NCI-H1694 (cell line): ENCODE measurements at regions not wholly inside any gene's neighbourhood (a gene's known extent, or its start where the extent isn't known, plus 50 kb on each side); places are given as distances from the start of the nearest gene placed in this dataset.
"Not testable (repeated sequence)": the region's sequence is repeated elsewhere in the genome, so short reads cannot be mapped to it uniquely, and the experiment has no call there.

Experiments
- DNase-seq: peaks from one replicate; lab custom pipeline; 2025; lab: John Stamatoyannopoulos, UW

DNA sequence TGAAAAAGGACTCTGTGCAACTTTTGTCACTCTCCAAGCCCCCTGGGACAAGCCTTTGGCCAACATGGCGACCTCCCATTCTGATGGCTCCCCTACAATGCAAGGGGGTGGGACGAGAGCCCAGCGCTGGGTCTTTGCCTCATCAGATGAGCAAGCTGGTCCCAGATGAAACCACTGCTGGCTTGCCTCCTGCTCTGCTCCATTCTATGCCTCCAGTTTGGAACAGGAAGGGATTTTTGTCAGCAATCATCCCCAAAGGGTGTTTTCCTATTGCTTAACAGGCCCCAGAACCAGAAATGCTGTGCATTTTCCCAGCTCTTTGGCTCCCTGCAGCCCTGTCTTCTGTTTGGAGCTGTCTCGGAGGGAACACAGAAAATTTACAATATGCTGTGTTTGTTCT lies 412.7 kb downstream of the MAFB start:
- no peak for DNase-seq

DNA sequence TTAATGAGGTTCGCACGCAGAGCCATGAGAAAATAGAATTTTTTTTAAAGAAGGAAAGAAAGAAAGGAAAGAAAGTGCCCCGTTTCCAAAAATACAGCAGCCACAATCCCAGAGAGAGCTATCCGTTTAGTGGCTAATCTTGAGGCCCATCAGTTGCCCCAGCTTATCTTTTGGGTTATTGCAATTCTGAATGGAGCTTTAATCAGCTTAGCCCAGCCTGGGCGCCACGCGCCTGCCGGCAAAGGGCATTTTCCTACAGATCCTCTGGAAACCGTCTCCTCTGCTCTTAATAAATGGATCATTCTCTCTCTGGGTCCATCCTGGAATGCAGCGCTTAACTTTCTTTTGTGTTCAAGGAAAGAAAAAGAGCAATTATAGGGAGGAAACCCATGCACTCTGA lies 413.3 kb downstream of the MAFB start:
- DNase-seq, result no peak

DNA sequence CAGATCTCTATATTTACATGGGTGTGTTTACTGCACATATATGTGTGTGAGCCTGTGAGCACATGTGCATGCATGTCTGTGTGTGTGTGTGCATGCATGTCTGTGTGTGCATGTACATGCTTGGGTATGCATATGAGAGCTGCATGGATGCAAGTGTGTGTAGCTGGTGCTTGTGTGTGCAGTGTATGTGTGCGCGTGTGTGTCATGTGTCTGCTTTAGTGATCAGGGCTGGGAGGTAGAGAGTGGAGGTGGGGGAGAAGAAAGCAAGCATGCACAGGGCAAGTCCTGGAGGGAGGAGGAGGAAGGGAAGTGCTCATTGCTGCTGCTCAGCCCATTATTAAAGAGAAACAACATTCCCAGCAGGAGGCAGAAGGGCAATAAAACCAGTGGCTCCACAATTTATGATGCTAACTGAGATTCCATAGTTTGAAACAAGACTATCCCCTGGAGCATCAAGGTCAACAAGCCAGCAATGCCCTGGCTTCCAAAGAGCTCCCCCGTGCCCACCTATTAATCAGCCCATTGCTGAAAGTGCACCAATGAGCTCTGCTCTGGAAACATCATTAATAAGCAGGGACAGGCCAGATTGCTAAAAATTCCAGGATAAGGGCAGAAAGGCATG lies 414.0 kb downstream of the MAFB start:
- DNase-seq, result no peak

DNA sequence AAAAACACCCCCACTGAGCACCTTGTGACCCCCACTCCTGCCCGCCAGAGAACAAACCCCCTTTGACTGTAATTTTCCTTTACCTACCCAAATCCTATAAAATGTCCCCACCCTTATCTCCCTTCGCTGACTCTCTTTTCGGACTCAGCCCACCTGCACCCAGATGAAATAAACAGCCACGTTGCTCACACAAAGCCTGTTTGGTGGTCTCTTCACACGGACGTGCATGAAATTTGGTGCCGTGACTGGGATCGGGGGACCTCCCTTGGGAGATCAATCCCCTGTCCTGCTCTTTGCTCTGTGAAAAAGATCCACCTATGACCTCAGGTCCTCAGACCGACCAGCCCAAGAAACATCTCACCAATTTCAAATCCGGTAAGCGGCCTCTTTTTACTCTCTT lies 419.8 kb downstream of the MAFB start:
- not testable (repeated sequence) for DNase-seq

DNA sequence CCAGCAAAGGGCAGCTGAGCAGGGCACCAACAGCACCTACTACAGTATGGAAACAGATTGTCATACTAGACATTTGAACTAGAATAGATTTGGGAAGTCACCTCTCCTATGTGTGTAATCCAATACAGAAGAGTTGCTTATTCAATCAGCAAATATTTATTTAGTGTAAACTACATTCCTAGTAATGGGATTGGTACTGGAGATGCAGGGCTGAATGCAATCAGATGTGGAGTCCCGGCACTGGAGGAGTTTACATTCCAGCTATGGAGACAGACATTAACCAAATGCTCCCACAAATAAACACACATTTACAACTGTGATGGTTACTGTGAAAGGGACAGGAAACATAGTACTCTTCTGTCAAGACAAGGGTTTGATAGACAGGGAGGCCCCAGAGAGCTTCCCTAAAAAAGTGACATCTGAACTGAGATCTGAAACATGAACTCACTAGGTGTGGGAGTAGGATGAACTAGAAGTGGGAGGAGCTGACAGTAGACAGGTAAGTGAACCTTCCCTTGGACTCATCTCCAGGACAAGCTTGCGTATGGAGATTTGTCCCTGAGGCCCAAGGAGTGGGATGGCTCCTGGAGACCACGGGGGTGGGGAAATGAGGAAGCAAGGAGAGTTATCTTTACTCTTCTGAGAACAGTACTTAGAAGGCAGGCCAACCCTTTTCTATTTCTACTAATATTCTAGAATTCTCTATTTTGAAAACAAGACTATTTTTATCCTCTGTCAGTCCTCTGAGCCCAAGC lies 420.5 kb downstream of the MAFB start:
- DNase-seq, result no peak

DNA sequence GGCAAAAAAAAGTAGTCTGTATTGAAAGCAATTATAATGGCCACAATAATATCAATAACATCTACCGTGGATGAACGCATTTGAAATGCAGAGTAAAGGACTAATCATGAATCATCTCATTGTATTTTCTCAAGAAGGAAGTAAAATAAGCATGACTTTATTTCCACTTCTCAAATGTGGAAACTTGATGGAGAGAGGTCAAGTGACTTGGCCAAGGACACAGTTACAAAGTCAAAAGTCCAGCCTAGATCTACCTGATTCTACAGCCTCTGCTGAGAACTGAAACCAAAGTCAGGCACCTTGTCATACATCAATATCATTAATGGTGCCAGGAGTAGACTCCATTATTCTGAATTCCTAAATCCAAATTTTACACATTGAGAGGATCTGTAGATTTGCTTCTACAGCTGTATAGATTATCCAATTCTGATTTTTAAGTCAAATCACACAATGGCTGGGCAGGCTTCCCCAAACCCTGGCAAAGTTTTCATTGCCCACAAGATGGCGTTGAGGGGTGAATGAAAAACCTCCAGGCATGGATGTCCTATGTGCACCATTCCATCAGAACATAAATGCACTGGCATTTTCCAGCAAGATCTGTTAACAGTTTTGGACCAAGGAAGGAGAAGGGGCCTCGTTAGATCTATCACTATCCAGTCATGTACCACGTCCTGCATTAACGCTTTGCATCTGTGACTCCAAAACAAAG lies 423.1 kb downstream of the MAFB start:
- peak; percentile 14 for DNase-seq

DNA sequence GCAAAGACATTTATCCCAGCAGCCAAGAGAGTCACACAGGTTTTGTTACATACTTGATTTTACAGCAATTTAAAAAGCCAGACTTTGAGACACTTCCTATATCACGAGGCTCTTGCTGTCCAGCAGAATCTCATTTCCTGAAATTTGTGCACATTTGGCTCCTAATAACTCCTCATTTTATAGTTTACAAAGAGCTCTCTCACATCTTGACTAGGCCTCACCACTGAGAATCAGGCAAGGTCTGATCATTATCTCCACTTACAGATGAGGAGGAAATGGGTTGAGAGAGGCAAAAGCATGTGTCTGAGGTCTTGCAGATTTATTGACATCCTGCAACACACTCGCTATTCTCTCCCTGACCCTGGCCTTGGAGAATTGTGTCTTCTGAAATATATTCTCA lies 426.8 kb downstream of the MAFB start:
- no peak for DNase-seq

DNA sequence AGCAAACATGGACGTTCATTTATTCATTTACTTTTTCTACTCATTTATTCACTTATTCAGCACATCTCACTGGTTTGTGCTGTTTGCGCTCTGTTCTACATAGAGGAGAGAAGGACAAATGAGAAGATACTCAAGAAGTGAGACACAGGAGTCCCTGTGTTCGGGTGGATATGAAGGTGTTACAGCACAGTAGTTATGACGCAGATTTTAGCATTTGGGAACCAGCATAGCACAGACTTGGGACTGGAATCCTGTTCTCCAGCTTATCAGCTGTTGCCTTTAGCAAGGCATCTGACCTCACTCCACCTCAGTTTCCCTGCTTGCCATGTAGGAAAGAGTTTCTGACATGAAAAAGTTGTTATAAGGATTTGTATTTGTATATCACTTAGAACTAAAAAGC lies 430.1 kb downstream of the MAFB start:
- no peak for DNase-seq

DNA sequence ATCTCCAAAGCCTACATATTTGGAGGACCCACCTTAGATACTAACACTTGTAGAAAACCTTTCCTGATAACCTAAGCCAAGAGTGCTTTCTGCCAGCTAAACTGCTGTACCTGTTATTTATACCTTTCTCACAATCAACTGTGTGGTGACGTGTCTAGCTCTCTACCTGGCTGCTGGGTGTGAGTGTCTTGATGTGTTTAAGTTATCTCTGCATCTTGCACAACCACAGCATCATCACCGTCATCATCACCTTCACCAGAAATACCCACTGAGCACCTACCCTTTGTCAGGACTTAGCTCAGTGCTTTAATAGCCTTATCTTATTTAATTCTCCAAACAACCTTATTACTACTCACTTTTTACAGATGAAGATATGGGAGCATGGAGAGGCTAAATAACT lies 431.3 kb downstream of the MAFB start:
- DNase-seq, result no peak

DNA sequence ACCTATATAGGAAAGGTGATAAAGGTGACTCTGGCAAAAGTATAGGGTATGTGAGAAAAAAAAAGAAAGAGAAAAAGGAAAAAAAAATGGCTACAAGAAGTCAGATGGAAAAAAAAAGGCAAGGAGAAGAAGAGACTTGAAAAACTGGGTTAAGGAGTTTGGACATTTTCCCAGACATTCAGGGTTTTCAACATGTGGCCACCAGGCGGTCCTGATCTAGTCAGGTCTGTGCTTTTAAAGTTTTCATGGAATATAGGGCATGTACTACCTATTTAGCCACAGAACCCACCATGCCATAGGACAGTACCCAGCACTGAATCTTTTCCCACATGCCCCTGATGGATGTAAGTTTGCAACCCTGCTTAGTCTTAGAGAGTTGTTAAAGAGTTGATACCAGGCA lies 433.7 kb downstream of the MAFB start:
- DNase-seq, result no peak

DNA sequence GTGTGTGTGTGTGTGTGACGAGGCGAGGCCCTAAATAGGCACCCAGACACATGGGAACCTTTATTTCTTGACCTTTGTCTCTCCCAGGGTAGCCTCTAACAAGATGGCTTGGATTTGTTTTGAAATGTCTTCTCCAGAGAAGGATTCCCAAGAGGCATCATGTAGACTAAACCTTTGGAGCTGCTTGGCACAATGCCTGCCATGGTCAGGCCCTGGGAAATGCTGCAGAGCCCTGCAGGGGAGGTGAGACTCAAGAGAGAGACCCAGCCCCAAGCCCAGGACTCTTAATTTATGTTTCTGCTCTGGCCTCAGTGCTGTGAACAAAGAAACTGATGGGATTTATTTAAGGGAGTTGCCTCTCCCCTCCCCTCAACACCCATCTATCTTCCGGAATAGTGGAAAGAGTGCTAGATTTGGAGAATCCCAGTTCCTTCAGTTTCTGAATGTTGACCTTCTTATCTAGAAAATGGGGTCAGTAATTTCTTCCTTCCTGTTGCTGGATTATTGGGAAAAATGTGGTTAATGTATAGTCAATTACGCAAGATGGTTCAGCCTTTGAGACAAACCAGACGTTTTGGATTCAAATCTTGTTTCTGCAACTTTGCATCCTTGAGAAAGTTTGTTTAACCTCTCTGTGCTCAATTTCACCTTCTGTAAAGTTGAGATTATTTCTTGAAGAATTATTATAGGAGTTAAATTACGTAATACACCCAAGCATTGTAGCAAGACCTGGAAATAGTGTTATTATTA lies 434.8 kb downstream of the MAFB start:
- no peak for DNase-seq

DNA sequence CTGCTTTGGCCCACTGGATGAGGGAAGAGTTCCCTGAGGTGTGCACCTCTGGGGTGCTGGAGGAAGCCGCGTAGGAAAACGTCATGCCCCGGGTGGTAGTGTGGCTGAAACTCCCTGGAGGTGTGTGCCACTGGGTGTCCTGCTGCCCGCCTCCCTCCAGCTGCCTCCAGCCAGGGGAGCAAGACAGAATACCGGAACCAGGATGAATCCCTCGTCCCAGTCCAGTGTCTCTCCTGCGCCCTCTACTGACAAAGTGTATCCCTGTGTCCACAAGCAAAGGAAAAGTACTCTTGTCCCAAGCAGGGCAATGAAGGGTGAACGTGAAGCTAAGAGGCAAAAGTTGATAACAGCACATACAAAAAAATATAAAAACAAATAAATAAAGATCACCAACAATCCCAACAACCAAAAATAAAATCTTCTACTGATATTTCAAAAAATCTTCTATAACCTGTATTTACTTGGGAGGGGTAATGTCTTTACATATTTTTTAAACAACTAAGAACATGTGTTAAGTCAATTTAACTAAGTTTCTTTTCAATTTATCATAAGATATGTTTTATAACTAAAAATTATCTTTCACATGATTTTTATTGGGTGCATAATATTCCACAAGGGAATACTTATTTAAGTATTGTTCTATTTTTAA lies 437.6 kb downstream of the MAFB start:
- no peak for DNase-seq

DNA sequence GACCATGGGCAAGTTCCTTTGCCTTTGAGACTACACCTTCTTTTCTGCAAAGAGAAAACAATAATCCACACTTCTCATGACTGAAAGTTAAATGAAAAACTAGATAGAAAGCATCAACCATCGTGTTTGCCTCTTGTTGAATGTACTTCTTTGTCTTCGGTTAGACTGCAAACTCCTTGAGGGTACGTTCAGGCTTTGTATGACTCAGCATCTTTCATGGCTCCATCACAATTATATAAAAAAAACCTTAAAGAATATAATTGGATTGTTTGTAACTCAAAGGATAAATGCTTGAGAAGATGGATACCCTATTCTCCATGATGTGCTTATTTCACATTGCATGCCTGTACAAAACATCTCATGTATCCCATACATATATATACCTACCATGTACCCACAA lies 439.2 kb downstream of the MAFB start:
- DNase-seq, result no peak

DNA sequence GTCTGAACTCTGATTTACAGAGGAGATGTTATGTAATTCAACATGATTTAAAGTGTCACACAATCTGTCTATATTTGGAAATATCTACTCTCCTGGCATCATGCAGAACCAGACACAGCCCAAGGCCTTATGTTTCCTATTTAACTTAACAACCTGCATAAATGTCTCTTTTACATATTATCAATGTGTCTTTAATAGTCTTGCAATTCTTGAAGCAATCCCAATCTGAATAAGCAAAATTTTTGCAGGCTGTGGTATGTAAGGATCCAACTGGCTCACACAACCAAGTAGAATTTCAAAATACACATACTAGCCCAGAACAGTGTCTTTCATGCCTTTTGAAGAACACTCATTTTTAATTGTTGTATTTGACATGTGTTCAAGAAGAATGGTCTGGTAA lies 443.2 kb downstream of the MAFB start:
- no peak for DNase-seq

DNA sequence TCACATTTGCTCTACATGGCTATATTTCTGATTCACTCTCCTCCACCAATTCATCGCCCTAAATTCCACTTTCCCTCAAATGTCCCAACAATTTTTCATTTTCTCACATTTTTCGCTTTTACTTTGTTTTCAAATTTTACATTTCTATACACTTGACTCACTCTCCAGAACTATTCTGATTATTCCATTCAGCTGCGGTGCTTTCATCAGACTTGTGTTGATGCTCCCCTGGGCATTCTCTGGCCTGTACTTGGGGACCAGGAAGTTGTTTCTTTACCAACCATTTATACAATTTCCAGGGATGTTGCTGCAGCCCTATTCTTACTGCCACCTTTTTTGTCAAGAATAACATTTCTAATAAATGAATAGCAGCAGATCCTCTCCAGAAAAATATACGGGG lies 444.8 kb downstream of the MAFB start:
- DNase-seq, result no peak

DNA sequence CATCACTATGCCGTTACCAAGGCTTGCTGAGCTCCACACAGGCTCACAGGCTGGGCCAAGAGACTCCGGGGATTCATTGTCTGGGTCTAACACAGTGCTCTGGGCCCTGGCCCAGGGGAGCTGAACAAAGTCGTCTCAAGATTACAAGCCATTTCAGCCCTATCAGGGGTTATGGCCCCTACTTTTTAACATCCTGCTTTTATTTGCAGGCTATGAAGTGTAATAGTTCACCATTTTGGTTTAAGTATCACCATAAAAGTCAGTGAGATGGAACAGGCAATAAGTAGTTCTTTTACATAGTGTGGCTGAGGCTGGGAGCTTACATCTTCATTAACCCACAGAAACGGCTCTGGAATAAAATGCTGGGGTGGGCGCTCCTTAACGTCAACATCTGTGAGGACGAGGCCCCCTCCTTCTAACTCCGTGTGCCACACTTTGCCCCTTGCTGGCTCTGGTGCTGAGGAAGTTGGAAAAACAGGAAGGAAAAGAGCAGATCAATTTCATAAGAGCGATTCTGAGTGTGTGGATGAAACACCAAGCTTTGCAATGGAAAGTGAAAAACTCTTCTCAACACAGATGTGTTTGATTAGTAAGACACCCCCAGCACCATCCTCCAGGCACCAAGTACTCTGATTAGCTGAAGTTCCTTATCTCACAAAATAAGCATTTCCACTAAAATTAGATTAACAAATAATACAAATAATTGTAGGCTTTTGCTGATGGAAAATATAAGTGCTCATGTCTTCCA lies 447.3 kb downstream of the MAFB start:
- no peak for DNase-seq

DNA sequence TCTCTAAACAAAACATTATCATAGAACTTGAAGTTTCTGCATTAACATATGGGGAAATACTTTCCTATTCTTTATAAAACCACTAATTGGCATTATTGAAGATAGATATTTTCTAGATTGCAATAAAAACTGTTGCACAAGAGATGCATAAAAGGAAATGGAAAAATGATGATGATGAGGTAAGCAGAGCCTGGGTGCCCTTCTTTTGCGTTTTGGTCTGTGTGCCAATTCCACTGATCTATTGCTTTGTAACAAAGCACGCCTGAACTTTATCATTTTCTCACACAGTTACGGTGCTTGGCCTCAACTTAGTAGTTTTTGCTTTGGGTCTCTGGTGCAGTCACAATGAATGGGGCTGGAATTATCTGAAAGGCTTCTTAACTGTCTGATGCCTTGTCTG lies 450.5 kb downstream of the MAFB start:
- DNase-seq, result no peak

DNA sequence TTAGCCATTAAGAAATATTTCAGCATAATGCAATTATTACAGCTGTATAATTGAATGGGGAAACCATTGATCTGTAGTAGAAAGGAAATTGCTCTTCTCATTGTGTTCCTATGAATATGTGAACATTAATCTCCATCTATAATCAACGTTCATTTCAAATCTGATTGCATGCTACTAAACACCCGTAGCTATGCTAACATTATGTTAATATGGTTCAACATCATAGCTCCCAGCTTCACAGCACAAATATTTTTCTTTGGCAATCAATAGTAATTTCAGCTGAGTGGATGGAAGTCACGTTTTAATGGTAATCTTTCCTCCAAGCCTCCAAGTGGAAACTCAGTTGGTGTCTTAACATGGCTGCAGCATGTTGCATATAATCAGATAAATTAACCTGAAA lies 454.4 kb downstream of the MAFB start:
- no peak for DNase-seq

DNA sequence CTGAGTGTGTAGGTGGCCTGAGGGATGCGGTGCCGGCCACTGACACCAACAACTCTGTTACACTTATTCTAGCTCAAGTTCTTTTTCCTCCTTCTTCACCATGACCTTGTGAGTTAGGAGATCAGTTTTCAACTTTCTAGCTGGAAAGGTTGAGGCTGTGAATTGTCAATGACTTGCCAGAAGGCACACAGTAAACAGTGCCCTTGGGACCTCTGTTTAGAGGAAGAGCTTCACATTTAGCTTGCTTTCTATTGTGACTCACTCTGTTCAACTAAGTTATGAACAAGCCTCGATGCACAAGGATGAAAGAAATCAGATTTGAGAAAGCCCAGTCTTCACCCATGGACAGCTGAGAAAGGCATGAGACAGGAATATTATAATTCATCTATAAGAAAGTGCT lies 455.6 kb downstream of the MAFB start:
- DNase-seq, result no peak

DNA sequence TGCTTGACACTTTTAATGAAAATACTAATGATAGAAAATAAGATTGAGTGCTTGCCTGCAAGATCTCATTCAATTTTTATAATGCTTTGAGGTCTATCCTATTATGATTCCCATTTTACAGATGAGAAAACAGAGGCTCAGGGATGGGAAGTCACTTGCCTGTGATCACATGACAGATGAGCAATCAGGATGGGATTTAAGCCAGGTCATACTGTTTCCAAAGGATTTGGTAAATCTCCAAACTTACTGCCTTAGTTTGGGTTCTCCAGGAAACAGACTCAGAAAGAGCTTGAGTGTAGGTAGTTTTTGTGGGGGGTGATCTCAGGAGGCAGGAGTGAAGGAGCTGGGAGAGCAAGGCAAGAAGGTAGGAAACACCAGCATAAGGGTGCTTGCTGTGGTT lies 456.3 kb downstream of the MAFB start:
- DNase-seq, result no peak

DNA sequence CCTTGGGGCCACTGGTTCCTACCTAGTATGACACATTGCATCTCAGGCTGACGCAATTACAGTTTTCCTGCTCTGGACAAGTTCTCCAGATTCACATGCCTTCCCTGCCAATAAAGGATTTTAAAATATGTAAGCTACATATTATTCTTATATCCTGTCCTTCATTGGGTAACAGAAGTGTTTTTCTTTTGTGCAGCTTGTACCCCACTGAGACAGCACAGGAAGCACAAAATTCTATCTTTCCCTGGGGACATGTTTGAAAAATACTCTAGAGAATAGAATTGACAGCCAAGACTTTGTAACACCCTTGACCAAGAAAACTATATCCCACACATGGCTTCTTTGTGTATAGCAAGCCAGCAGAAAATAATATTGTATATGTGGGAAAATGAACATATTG lies 456.8 kb downstream of the MAFB start:
- DNase-seq, result no peak

DNA sequence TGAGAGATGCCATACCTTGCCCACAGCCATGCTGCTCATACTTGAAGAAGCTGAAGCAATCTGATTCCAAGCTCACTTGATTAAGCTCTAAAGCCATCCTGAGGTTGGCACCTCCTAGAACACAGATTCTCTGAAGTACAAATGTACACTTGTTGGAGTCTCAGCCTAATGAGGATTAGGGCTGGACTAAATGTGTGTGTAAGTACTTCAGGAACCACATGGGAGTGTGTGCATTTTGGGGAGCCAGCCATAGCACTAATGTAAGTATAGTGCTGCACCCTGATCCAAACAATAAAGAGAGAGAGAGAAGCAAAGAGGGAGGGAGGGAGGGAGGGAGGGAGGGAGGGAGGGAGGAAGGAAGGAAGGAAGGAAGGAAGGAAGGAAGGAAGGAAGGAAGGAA lies 458.6 kb downstream of the MAFB start:
- no peak for DNase-seq
